Skeletal muscle satellite cell (primary cell): ENCODE measurements at regions not wholly inside any gene's neighbourhood (a gene's known extent, or its start where the extent isn't known, plus 50 kb on each side); places are given as distances from the start of the nearest gene placed in this dataset.

Source experiments
- H3K27me3 ChIP-seq: 2 replicates; pipeline ENCODE4 v1.7.0; 2013; ENCODE audit warnings: low read length; ENCODE audit not compliant: control insufficient read depth, insufficient read depth
- H3K36me3 ChIP-seq: 2 replicates; pipeline ENCODE4 v1.7.0; 2013; ENCODE audit warnings: mild to moderate bottlenecking, control low read depth, low read length; ENCODE audit not compliant: insufficient read depth
- H3K4me1 ChIP-seq: 2 replicates; pipeline ENCODE4 v1.7.0; 2013; ENCODE audit warnings: low read length; ENCODE audit not compliant: control insufficient read depth, insufficient read depth
- H3K4me2 ChIP-seq: 2 replicates; pipeline ENCODE4 v1.7.0; 2013; ENCODE audit warnings: mild to moderate bottlenecking, low read length
- H3K4me3 ChIP-seq: 2 replicates; pipeline ENCODE4 v1.7.0; 2013; ENCODE audit warnings: low read length
- H3K9ac ChIP-seq: 2 replicates; pipeline ENCODE4 v1.7.0; 2013; ENCODE audit warnings: mild to moderate bottlenecking, low read depth, low read length, moderate library complexity
- H3K9me3 ChIP-seq: replicated peaks from 2 replicates; pipeline ENCODE4 v1.7.0; 2013; ENCODE audit warnings: mild to moderate bottlenecking, control low read depth, low read length

DNA sequence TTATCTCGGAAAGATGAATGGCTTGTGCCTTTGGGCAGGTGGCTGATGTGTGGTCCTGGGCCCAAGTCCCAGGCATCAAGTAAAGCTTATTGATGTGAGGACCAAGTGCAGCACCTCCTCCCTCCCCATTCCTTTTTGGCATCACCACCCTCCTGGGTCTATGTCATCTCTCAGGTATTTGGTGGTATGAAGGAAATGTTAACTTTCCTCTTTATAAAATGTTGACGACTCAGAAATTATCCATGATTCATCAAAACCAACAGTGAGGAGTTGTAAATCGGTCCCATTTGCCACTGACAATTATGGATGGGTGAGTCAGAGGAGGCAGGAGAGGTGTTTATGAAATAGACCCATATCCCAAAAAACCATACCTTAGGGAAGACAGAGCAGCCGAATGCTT is 229.4 kb upstream of the GATB start:
- Histone ChIP-seq H3K4me1 (peaks cover 19% of the 10 kb centered on the region), H3K4me2 (no peak overlapping the region), H3K9ac (no peak overlapping the region)

DNA sequence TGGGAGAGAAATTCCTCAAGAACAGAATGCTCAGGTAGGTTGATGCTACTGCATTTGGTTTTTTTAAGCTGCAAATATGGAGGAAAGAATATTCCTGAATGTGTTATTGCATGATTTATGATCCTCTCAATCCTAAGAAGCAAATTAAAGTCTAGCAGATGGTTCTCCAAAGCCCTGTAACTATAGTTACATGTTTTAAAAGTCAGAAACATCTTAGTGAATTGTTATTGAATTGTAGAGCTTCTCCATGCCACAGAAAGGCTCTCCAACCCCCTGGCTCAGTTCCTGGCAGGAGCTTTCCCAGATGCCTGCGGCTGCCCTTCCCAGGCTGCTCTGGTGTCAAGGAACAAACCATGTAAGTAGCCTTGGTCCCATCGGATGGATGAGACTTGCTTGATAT is 227.8 kb upstream of the GATB start:
- no peaks in the 10 kb centered on the region for H3K36me3 ChIP-seq
- no peak overlapping the region for H3K4me3 ChIP-seq
- H3K4me1 ChIP-seq: peaks cover 19% of the 10 kb centered on the region
- no peak overlapping the region for H3K9ac ChIP-seq
- no peaks in the 10 kb centered on the region for H3K27me3 ChIP-seq
- H3K4me2 ChIP-seq: no peak overlapping the region
- H3K9me3 ChIP-seq: no peaks in the 10 kb centered on the region

More for the DNA sequence above, 229.4 kb upstream of the GATB start:
- H3K4me3 ChIP-seq: no peak overlapping the region
- H3K9me3 ChIP-seq: no peaks in the 10 kb centered on the region
- no peaks in the 10 kb centered on the region for H3K27me3 ChIP-seq
- no peaks in the 10 kb centered on the region for H3K36me3 ChIP-seq

DNA sequence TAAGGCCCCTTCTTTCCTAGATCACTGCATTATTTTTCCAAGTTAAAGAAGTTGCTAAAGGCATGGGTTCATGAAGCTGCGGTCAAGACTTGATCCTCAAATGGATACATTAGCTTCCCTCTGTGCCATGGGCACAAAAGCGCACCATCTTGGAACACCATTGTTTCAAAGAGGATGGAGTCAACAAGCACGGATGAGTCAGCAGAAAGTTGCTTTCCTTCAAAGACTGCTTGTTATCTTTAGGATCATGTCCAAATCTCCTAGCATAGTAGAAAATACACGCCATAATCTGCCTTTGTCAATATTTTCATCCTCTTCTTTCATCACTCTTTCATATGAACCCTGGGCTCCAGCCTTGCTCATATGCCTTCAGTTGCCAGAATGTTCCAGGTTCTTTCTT is 226.8 kb upstream of the GATB start:
- H3K4me3 ChIP-seq: no peak overlapping the region
- no peaks in the 10 kb centered on the region for H3K9me3 ChIP-seq
- no peak overlapping the region for H3K9ac ChIP-seq
- no peak overlapping the region for H3K4me2 ChIP-seq
- no peaks in the 10 kb centered on the region for H3K27me3 ChIP-seq
- H3K36me3 ChIP-seq: no peaks in the 10 kb centered on the region
- peaks cover 19% of the 10 kb centered on the region for H3K4me1 ChIP-seq

DNA sequence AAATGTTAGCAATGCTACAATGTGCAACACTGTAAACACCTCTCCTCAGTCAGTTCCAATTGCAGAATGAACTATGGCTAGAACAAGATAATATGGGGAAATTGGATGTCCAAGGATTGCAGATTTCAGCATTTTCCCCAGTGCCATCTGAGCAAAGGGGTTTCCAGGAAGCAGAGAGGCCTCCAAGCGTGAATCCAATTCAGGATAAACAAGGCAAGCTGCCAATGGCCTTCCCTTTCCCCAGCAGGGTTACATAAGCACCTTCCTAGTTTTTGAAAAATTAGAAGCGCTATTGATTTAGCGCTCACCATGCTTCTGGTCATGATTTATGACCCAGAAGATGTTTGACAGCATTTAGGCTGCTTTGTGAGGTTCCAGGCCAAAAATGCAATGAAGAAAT is 223.0 kb upstream of the GATB start:
- H3K9me3 ChIP-seq: no peaks in the 10 kb centered on the region
- H3K9ac ChIP-seq: no peak overlapping the region
- no peak overlapping the region for H3K4me3 ChIP-seq
- no peak overlapping the region for H3K4me2 ChIP-seq
- H3K4me1 ChIP-seq: no peaks in the 10 kb centered on the region
- H3K27me3 ChIP-seq: no peaks in the 10 kb centered on the region
- H3K36me3 ChIP-seq: no peaks in the 10 kb centered on the region

DNA sequence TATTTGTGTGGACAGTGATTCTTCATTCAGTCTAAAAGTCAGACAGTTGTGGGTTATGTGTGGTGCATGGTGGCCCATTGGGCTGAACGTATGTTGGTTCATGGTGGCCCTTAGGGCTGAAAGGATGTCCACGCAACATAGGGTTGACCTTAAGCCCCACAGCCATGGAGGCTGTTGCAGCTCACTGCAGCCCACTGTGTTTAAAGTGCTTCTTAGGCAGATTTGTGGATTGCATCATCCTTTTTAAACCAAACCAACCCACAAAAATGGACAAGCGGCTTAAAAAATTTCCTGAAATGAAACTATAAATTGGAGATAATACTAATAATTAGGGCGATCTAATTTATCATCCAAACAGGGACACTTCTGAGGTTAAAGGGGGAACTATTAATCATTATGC is 219.0 kb upstream of the GATB start:
- Histone ChIP-seq H3K4me3 (no peak overlapping the region), H3K4me1 (no peaks in the 10 kb centered on the region), H3K9ac (no peak overlapping the region), H3K4me2 (no peak overlapping the region), H3K36me3 (no peaks in the 10 kb centered on the region), H3K27me3 (no peaks in the 10 kb centered on the region), H3K9me3 (no peaks in the 10 kb centered on the region)

DNA sequence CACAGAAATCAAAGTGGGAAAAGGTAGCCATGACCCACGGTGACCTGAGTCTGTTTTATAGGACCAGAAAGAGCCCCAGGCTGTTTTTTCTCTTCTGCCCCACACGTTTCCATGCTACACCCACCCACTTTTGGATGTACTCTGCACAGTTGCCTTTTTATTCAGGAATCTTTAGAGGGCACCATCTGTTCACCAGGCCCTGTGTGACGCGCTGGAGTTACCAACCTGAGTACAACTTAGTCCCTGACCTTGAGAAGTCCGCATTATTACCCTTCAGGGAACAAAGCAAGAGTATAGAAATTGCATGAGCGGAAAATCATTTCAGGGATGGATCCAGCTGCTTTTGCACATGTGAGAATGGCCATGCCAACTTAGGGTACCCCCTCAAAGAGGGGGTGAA is 207.8 kb upstream of the GATB start:
- Histone ChIP-seq H3K9me3 (no peaks in the 10 kb centered on the region), H3K4me3 (no peak overlapping the region), H3K4me2 (no peak overlapping the region), H3K9ac (no peak overlapping the region), H3K36me3 (no peaks in the 10 kb centered on the region), H3K27me3 (no peaks in the 10 kb centered on the region), H3K4me1 (no peaks in the 10 kb centered on the region)

DNA sequence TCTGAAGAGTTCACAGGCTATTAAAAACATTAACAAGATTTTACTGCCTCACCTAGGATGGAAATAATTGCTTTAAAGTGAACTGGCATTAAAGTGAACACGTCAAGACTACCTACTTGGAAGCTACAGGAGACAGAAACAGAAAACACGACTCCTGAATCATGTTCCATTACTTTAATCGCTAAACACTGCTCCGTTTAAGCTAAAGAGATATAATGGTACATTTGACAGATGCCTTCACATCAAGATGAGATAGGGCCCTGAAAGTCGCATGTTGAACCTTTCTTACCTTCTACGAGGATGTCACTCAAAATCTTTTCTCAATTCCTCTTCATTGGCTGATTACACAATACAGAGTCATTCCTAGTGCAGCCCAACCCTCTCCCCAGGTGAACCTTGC is 206.3 kb upstream of the GATB start:
- H3K4me2 ChIP-seq: no peak overlapping the region
- H3K9ac ChIP-seq: no peak overlapping the region
- no peaks in the 10 kb centered on the region for H3K36me3 ChIP-seq
- H3K9me3 ChIP-seq: no peaks in the 10 kb centered on the region
- no peaks in the 10 kb centered on the region for H3K4me1 ChIP-seq
- H3K27me3 ChIP-seq: no peaks in the 10 kb centered on the region
- no peak overlapping the region for H3K4me3 ChIP-seq

DNA sequence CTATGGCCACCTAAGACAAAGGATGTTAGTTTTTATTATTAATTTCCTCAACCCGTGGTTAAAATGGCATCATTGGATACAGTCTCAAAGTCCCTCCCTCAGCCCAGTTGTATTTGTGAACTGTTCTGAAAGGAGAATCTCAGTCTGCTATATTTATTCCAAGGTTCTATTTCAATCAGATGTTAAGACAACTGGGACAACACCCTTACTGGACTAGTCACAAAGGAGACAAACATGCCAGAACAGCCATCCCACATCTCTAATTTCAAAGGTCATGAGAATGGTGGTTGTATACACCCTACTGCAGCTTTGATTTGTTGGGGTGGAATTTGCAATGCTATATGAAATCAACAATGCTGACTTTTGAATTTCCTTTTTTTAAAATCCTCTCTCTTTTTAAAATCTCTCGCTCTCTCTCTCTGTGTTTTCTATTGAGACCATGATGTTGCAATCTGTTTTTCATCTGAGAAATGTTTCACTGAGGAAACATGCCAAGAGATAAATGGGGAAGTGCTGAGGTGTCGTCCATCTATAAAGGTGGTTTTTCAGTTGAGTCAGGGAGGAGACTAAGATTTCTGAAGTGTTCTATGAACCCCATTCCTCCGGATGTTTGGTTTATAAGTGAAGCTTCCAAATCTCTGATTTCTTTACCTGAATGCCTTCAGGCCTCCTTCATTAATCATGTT is 201.5 kb upstream of the GATB start:
- H3K27me3 ChIP-seq: peaks cover 4% of the 10 kb centered on the region
- no peak overlapping the region for H3K9ac ChIP-seq

DNA sequence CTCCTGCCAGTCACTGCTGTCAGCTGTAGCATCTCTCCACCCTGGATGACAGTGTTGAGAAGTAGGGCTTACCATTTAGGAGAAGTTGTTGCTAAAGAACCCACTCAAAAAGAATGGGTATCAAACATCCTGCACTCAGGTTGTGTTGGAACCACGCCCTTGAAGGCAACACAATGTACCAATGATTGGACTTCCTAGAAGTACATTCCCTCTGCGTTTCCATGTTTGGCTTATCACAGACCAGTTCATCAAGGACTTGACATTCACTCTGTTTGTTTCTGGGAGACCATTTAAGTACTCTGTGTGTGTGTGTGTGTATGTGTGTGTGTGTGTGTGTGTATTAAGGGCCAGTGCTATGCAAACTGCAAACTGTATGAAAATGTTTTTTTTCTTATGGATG is 200.6 kb upstream of the GATB start:
- Histone ChIP-seq H3K9me3 (no peaks in the 10 kb centered on the region), H3K4me1 (no peaks in the 10 kb centered on the region), H3K4me3 (no peak overlapping the region), H3K4me2 (no peak overlapping the region), H3K27me3 (peaks cover 4% of the 10 kb centered on the region), H3K9ac (no peak overlapping the region), H3K36me3 (no peaks in the 10 kb centered on the region)

More for the DNA sequence above, 201.5 kb upstream of the GATB start:
- Histone ChIP-seq H3K4me2 (no peak overlapping the region), H3K4me1 (no peaks in the 10 kb centered on the region), H3K9me3 (no peaks in the 10 kb centered on the region), H3K4me3 (no peak overlapping the region), H3K36me3 (no peaks in the 10 kb centered on the region)

DNA sequence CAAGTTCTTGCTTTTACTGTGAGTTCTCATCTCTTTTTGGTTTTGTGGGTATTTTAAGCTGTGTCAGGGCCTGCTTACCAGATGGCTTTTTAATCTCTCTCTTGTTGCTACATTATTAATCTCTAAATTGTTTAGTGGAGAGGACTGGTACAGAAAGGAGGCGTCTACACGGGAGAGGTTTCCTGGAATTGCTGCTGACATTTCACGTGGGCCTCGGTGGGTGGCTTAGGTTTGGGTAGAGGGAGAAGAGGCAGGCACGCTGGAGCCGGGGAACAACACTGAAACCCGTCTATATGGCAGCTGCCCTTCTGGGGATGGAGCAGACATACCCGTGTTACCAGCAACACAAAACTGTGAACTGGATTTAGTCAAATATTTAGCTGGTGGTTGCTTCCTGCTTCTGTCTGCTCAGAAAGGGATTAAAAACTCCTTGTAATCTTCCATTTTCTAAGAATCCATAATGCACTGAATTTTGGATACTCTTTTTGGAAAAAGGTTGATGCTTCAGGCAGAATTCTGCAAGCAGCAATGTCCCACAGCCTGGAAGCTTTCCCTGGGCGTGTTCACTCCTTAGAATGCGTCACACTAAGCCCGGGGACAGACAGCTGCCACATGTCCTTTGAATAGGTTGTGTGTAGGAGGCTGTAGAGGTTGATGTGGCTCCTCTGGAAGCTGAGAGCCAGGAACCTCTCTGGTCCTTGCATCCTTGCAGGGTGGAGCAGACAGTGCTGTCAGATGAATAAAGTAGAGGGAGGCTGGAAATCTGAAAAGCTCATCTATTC is 199.8 kb upstream of the GATB start:
- H3K9me3 ChIP-seq: no peaks in the 10 kb centered on the region
- H3K36me3 ChIP-seq: no peaks in the 10 kb centered on the region
- no peaks in the 10 kb centered on the region for H3K4me1 ChIP-seq
- H3K27me3 ChIP-seq: peaks cover 4% of the 10 kb centered on the region
- H3K9ac ChIP-seq: no peak overlapping the region
- H3K4me3 ChIP-seq: no peak overlapping the region
- no peak overlapping the region for H3K4me2 ChIP-seq

DNA sequence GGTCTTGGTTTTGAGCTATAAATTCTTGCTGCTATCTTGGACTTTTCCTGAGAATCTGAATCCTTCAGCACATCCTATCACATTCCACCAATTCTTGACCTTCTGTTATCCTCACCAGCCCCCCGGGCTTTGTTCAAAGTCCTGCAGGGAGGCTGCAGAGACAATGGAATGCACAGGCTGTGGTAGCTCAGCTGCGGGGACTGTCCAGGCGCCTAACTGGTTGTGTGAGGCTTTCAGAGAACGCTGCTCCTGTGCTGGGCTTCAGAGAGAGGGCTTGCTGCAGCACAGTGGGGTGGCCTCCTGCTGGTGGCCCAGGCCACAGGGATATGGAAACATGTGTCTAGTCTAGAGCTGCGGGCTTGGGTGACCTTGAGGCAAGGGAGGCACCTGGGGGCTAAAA is 196.3 kb upstream of the GATB start:
- H3K4me2 ChIP-seq: no peak overlapping the region
- H3K4me1 ChIP-seq: no peaks in the 10 kb centered on the region
- no peak overlapping the region for H3K4me3 ChIP-seq
- H3K9me3 ChIP-seq: no peaks in the 10 kb centered on the region
- no peak overlapping the region for H3K9ac ChIP-seq
- peaks cover 4% of the 10 kb centered on the region for H3K27me3 ChIP-seq
- no peaks in the 10 kb centered on the region for H3K36me3 ChIP-seq
